ENCODE measurements at regions not wholly inside any gene's neighbourhood (a gene's known extent, or its start where the extent isn't known, plus 50 kb on each side); places are given as distances from the start of the nearest gene placed in this dataset.

DNA sequence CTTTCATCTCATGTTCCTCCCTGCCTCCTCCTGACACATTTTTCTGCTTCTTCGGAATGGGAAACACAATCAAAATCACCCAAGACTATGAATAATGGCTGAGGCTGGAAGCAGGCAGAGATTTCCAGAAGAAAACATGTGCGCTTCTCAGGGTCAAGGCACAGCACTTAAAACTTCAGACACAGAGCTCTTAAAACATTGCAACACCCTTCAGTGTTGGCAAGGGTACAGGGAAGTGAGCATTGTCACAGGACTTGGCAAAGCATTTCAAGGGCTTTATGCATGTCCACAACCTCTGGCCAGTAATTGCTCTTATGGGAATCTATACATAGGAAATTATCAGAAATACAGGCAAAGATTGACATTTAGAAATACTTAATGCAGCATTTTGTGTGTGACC, 477.6 kb upstream of the KLHL29 start:
- no peak overlapping the region for H3K4me2 ChIP-seq (ENCODE audit: low read depth, low read length)
- no peak overlapping the region for H3K23ac ChIP-seq (ENCODE audit: low read depth, low read length)
- in situ Hi-C loops (cut with MboI; ENCODE audit: low sequenced_read_pairs) (no loop called here), intact Hi-C loops (cut with micrococcal nuclease) (no loop called here), dilution Hi-C loops (cut with HindIII; ENCODE audit: low sequenced_read_pairs, unreplicated experiment) (no loop called here)
- no peaks in the 10 kb centered on the region for H3K36me3 ChIP-seq (ENCODE audit: control insufficient read depth, insufficient read depth, low read length)
- CTCF ChIA-PET = no interaction called here
- no peaks in the 10 kb centered on the region for H3K9me1 ChIP-seq (ENCODE audit: insufficient read depth, low read length)
- no peak overlapping the region for H2AK5ac ChIP-seq (ENCODE audit: low read depth, low read length)
- no peak overlapping the region for H3K4ac ChIP-seq (ENCODE audit: low read depth, low read length)
- H3K9ac ChIP-seq (ENCODE audit: low read depth, low read length) = no peak overlapping the region
- no peak overlapping the region for H3K18ac ChIP-seq (ENCODE audit: low read depth, low read length)
- H2BK20ac ChIP-seq (ENCODE audit: low read depth, low read length) = no peak overlapping the region
- H4K5ac ChIP-seq (ENCODE audit: low read depth, low read length) = no peak overlapping the region
- no peak overlapping the region for H4K91ac ChIP-seq (ENCODE audit: insufficient read depth, low read depth, low read length)
- DNase-seq (no peak), ATAC-seq (ENCODE audit: low read depth) (no peak)
- TF ChIP-seq RFX5 (IDR thresholded peaks at IDR 0.05; ENCODE audit: low read depth, low read length) (no peak), SMC3 (IDR thresholded peaks at IDR 0.05; ENCODE audit: low read depth, low read length) (no peak), POLR2A (IDR thresholded peaks at IDR 0.05; ENCODE audit: low read depth, low read length) (no peak), RCOR1 (IDR thresholded peaks at IDR 0.05; ENCODE audit: insufficient replicate concordance, low read length) (no peak), MAFK (IDR thresholded peaks at IDR 0.05; ENCODE audit: low read depth, low read length) (no peak), CHD1 (IDR thresholded peaks at IDR 0.05; ENCODE audit: low read depth, low read length) (no peak), NFE2L2 (IDR thresholded peaks at IDR 0.05; ENCODE audit: low read depth, low read length) (no peak), RAD21 (IDR thresholded peaks at IDR 0.05; ENCODE audit: low read length) (no peak), FOS (IDR thresholded peaks at IDR 0.05; ENCODE audit: low read depth, low read length) (no peak), CEBPB (IDR thresholded peaks at IDR 0.05; ENCODE audit: low read depth, low read length) (no peak), MAZ (IDR thresholded peaks at IDR 0.05; ENCODE audit: borderline replicate concordance, low read depth, low read length) (no peak), MXI1 (IDR thresholded peaks at IDR 0.05; ENCODE audit: borderline replicate concordance, low read depth, low read length) (no peak), BHLHE40 (IDR thresholded peaks at IDR 0.05; ENCODE audit: low read depth, low read length) (no peak)
- TF ChIP-seq, protein P1, sequence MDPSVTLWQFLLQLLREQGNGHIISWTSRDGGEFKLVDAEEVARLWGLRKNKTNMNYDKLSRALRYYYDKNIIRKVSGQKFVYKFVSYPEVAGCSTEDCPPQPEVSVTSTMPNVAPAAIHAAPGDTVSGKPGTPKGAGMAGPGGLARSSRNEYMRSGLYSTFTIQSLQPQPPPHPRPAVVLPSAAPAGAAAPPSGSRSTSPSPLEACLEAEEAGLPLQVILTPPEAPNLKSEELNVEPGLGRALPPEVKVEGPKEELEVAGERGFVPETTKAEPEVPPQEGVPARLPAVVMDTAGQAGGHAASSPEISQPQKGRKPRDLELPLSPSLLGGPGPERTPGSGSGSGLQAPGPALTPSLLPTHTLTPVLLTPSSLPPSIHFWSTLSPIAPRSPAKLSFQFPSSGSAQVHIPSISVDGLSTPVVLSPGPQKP (IDR thresholded peaks at IDR 0.05; ENCODE audit: borderline replicate concordance, low read depth, low read length) = no peak
- TF ChIP-seq, protein P2, sequence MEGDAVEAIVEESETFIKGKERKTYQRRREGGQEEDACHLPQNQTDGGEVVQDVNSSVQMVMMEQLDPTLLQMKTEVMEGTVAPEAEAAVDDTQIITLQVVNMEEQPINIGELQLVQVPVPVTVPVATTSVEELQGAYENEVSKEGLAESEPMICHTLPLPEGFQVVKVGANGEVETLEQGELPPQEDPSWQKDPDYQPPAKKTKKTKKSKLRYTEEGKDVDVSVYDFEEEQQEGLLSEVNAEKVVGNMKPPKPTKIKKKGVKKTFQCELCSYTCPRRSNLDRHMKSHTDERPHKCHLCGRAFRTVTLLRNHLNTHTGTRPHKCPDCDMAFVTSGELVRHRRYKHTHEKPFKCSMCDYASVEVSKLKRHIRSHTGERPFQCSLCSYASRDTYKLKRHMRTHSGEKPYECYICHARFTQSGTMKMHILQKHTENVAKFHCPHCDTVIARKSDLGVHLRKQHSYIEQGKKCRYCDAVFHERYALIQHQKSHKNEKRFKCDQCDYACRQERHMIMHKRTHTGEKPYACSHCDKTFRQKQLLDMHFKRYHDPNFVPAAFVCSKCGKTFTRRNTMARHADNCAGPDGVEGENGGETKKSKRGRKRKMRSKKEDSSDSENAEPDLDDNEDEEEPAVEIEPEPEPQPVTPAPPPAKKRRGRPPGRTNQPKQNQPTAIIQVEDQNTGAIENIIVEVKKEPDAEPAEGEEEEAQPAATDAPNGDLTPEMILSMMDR (conservative IDR thresholded peaks at IDR 0.05; ENCODE audit: low read depth, low read length) = no peak
- TF ChIP-seq, protein P3, sequence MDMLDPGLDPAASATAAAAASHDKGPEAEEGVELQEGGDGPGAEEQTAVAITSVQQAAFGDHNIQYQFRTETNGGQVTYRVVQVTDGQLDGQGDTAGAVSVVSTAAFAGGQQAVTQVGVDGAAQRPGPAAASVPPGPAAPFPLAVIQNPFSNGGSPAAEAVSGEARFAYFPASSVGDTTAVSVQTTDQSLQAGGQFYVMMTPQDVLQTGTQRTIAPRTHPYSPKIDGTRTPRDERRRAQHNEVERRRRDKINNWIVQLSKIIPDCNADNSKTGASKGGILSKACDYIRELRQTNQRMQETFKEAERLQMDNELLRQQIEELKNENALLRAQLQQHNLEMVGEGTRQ (IDR thresholded peaks at IDR 0.05; ENCODE audit: low read depth, low read length) = no peak
- no peak overlapping the region for H2AFZ ChIP-seq (replicated peaks; ENCODE audit: low read length, poor library complexity)
- no peak overlapping the region for H2BK120ac ChIP-seq (ENCODE audit: low read depth, low read length)
- POLR2A ChIA-PET (ENCODE audit: unreplicated experiment) = no interaction called here
- no peaks in the 10 kb centered on the region for H4K20me1 ChIP-seq (ENCODE audit: insufficient read depth, low read length)
- H2AK9ac ChIP-seq (replicated peaks; ENCODE audit: low read depth, low read length, poor library complexity) = no peak overlapping the region
- no CpG with 5 or more reads among the region's 2 CpGs for whole genome bisulfite sequencing, 2 experiments (ENCODE audit: extremely low coverage in 2 of 2, insufficient read length in 1 of 2)
- no peak overlapping the region for H3K4me3 ChIP-seq (ENCODE audit: insufficient read depth, low read depth, low read length)
- no peak overlapping the region for H3K27ac ChIP-seq (ENCODE audit: insufficient read depth, low read length)
- no TSS peak for BruUV-seq (replicated peaks)
- no peaks in the 10 kb centered on the region for H3K27me3 ChIP-seq (ENCODE audit: control insufficient read depth, insufficient read depth, low read length)
- no peak overlapping the region for H4K8ac ChIP-seq (ENCODE audit: low read depth in 2 of 2, low read length in 2 of 2)
- H3K9me3 ChIP-seq (ENCODE audit: control insufficient read depth, insufficient read depth, low read length) = peaks cover 5% of the 10 kb centered on the region; the same call in 1 of the 2 replicates
- H3K56ac ChIP-seq (ENCODE audit: extremely low read depth, insufficient read depth, low read length) = no peak overlapping the region
- H2BK5ac ChIP-seq (ENCODE audit: low read depth, low read length, poor library complexity, severe bottlenecking) = no peak overlapping the region
- no peaks in the 10 kb centered on the region for H3K4me1 ChIP-seq (ENCODE audit: control insufficient read depth, insufficient read depth, low read length)
- no peak overlapping the region for H2BK15ac ChIP-seq (ENCODE audit: low read depth, low read length)
- no peak overlapping the region for H3K14ac ChIP-seq (replicated peaks; ENCODE audit: low read depth, low read length)
- no peaks in the 10 kb centered on the region for H3K79me1 ChIP-seq (ENCODE audit: low read depth in 1 of 2, low read length in 2 of 2)

All from IMR-90 (cell line).